Esophagus squamous epithelium (tissue), 5 donors: ENCODE measurements at regions not wholly inside any gene's neighbourhood (a gene's known extent, or its start where the extent isn't known, plus 50 kb on each side); places are given as distances from the start of the nearest gene placed in this dataset.

Source experiments
- DNase-seq: peaks from one replicate; lab custom pipeline; 2025; lab: John Stamatoyannopoulos, UW
- H3K27ac ChIP-seq, 4 donors: fragments of 200-600 bp; sonication (generic); one replicate each; pipeline ENCODE4 v1.5.1; 2016 to 2019; ENCODE audit warnings: mild to moderate bottlenecking in 1 of 4
- H3K27me3 ChIP-seq, 4 donors: fragments of 200-600 bp; sonication (generic); 1 replicate in 3 of 4; 2 replicates in 1 of 4; pipeline versions ENCODE4 v1.5.1 to v1.6.0; 2017 to 2021; ENCODE audit warnings: antibody characterized with exemption in 1 of 4
- H3K36me3 ChIP-seq, 3 donors: fragments of 200-600 bp; sonication (generic); one replicate each; pipeline ENCODE4 v1.5.1; 2016 to 2019
- H3K4me1 ChIP-seq, 3 donors: fragments of 200-600 bp; sonication (generic); one replicate each; pipeline ENCODE4 v1.5.1; 2017 to 2019
- H3K4me3 ChIP-seq, 4 donors: fragments of 200-600 bp; sonication (generic); 1 replicate in 3 of 4; 2 replicates in 1 of 4; pipeline ENCODE4 v1.5.1; 2016 to 2019; ENCODE audit warnings: mild to moderate bottlenecking in 2 of 4, moderate library complexity in 1 of 4
- H3K9me3 ChIP-seq, 3 donors: fragments of 200-600 bp; sonication (generic); one replicate each; pipeline ENCODE4 v1.5.1; 2016 to 2019
- CTCF ChIP-seq, 6 experiments: fragments of 450-650 bp in 4 of 6; fragments of 200-600 bp in 2 of 6; sonication (generic) in 2 of 6; IDR thresholded peaks; one replicate each; pipeline ENCODE4 v1.5.1; 2016 to 2019; ENCODE audit warnings: antibody characterized with exemption in 6 of 6, mild to moderate bottlenecking in 4 of 6, moderate library complexity in 4 of 6
- POLR2A ChIP-seq, 4 donors: fragments of 450-650 bp; IDR thresholded peaks; one replicate each; pipeline ENCODE4 v1.6.1; 2017; ENCODE audit warnings: antibody characterized with exemption in 4 of 4, mild to moderate bottlenecking in 4 of 4, moderate library complexity in 3 of 4
- WGBS, 2 donors: methylation state at CpG; one replicate each; pipeline ENCODE4 v1.1.5; 2018; 5-methylcytosine and 5-hydroxymethylcytosine counted together
- intact Hi-C: fragments of 100-400 bp; cut with DNase I; formaldehyde crosslinking; loops from one replicate; pipeline ENCODE4 v1.15.0; 2022
- donor health status: DM: yes; HTN: yes; CAD: no.

GRCh38 chr21:31455506-31455905 lies 111.4 kb upstream of the TIAM1 start:
- Histone ChIP-seq H3K9me3 (no peaks in the 10 kb centered on the region), H3K27me3 (no peaks in the 10 kb centered on the region), H3K27ac (no peak overlapping the region), H3K4me3 (no peak overlapping the region), H3K4me1 (no peaks in the 10 kb centered on the region), H3K36me3 (no peaks in the 10 kb centered on the region)
- TF ChIP-seq CTCF (IDR thresholded peaks at IDR 0.05) (no peak), POLR2A (IDR thresholded peaks at IDR 0.05) (no peak)
- no peak for DNase-seq
- 61 to 94% methylated on average over 3 to 4 of the region's 4 CpGs for WGBS, 2 donors
- intact Hi-C loops: no loop called here

GRCh38 chr21:31450980-31451379 lies 106.9 kb upstream of the TIAM1 start:
- no peak for TF ChIP-seq CTCF (IDR thresholded peaks at IDR 0.05)
- no peak for TF ChIP-seq POLR2A (IDR thresholded peaks at IDR 0.05)
- DNase-seq: no peak
- intact Hi-C loops: no loop called here
- no peak overlapping the region for H3K4me3 ChIP-seq
- no peaks in the 10 kb centered on the region for H3K9me3 ChIP-seq
- no peaks in the 10 kb centered on the region for H3K4me1 ChIP-seq
- H3K36me3 ChIP-seq: no peaks in the 10 kb centered on the region
- WGBS, 2 donors: 79 to 90% methylated on average over 9 of the region's 9 CpGs
- H3K27ac ChIP-seq: no peak overlapping the region
- H3K27me3 ChIP-seq: no peaks in the 10 kb centered on the region

- WGBS, 2 donors: 62 to 63% methylated on average over 9 to 10 of the region's 11 CpGs
- Histone ChIP-seq H3K4me1 (no peaks in the 10 kb centered on the region), H3K27ac (no peak overlapping the region), H3K4me3 (no peak overlapping the region), H3K9me3 (no peaks in the 10 kb centered on the region), H3K27me3 (no peaks in the 10 kb centered on the region), H3K36me3 (no peaks in the 10 kb centered on the region)
- DNase-seq: no peak
- intact Hi-C loops: no loop called here
- no peak for TF ChIP-seq CTCF (IDR thresholded peaks at IDR 0.05)
- TF ChIP-seq POLR2A (IDR thresholded peaks at IDR 0.05): no peak
These were observed 106.0 kb upstream of the TIAM1 start for GRCh38 chr21:31449921-31450535.

DNA sequence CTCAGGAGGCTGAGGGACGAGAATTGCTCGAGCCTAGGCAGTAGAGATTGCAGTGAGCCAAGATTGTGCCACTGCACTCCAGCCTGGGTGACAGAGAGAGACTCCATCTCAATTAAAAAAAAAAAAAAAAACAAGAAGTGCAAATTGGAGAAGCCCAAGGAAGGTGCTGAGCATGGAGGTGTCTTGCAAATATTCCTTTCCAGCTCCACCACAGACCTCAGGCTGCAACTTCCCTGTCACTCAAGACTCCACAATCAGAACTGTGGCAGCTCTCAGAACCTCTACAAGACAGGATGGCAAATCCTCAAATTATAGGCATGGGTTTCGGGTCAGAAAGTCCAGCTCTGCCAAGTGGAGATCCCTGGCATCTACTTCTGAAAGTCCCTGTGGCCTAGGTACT lies 104.4 kb upstream of the TIAM1 start:
- no peak for DNase-seq
- Histone ChIP-seq H3K4me1 (peaks cover 0 to 4% (median 0%) of the 10 kb centered on the region in 3 donors), H3K4me3 (no peak overlapping the region), H3K36me3 (no peaks in the 10 kb centered on the region), H3K27me3 (no peaks in the 10 kb centered on the region), H3K27ac (no peak overlapping the region), H3K9me3 (no peaks in the 10 kb centered on the region)
- TF ChIP-seq CTCF (IDR thresholded peaks at IDR 0.05) (no peak), POLR2A (IDR thresholded peaks at IDR 0.05) (no peak)
- 52% methylated on average over 3 of the region's 3 CpGs for WGBS, 2 donors
- intact Hi-C loops: no loop called here

DNA sequence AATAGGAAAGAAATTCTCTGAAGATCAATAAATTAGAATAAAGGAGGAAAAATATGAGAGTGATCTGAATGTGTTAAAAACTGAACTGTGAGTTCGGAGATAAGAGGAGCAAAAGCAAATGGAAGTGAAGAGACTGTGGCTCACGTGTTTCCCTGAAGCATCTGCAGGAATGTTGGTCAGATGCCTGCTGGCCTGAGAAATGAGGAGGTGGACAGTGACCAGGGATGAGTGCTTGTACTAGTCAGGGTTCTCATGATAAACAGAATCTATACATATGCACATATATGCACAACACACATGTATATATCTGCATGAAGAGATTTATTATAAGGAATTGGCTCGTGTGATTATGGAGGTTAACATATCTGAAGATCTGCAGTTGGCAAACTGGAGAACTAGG lies 103.4 kb upstream of the TIAM1 start:
- peaks cover 0 to 11% (median 2%) of the 10 kb centered on the region in 3 donors for H3K4me1 ChIP-seq
- no peaks in the 10 kb centered on the region for H3K36me3 ChIP-seq
- 38% methylated on average over 3 of the region's 3 CpGs for WGBS, 2 donors
- TF ChIP-seq POLR2A (IDR thresholded peaks at IDR 0.05) (no peak), CTCF (IDR thresholded peaks at IDR 0.05) (no peak)
- no peaks in the 10 kb centered on the region for H3K27me3 ChIP-seq
- H3K9me3 ChIP-seq: no peaks in the 10 kb centered on the region
- H3K4me3 ChIP-seq: no peak overlapping the region
- intact Hi-C loops: no loop called here
- no peak for DNase-seq
- H3K27ac ChIP-seq: no peak overlapping the region
